HepG2 (cell line): ENCODE measurements at regions not wholly inside any gene's neighbourhood (a gene's known extent, or its start where the extent isn't known, plus 50 kb on each side); places are given as distances from the start of the nearest gene placed in this dataset.

Experiments
- ATAC-seq: fragments of 200-7000 bp; cut with Tn5 transposase; 3 replicates; pipeline ENCODE4 v1.9.1; 2020; ENCODE audit warnings: mild to moderate bottlenecking, moderate library complexity
- BruUV-seq: library from RNA; stranded (reverse); fragments of 400-500 nt; replicated peaks from 2 replicates; lab custom pipeline; 2021; lab: Mats Ljungman, UMichigan
- CTCF ChIA-PET: fragments of 300-600 bp; formaldehyde crosslinking; extraction: SDS; loops from one replicate; lab custom pipeline; 2021; ENCODE audit warnings: low total read pairs, inconsistent platforms, low intra/inter-chr PET ratio; lab: Yijun Ruan, JAX
- POLR2A ChIA-PET: fragments of 350-600 bp; sonication (Branson Sonifier 250); formaldehyde crosslinking; loops from one replicate; lab custom pipeline; 2020; ENCODE audit warnings: antibody characterized with exemption, inconsistent platforms; lab: Yijun Ruan, JAX
- DNase-seq: peaks from one replicate; pipeline ENCODE4 v3.0.0-alpha.2; 2015; ENCODE audit warnings: low spot score
- FAIRE-seq: peaks from 3 replicates; lab custom pipeline; 2011; peaks lifted over from hg19 to GRCh38; lab: Jason Lieb, UNC
- H2AFZ ChIP-seq: one replicate; pipeline ENCODE4 v1.6.1; 2011; ENCODE audit warnings: low read length, inconsistent platforms
- H3K27ac ChIP-seq: fragments of 300-600 bp; 3 replicates; pipeline ENCODE4 v1.8.0; 2011; ENCODE audit warnings: mixed run types, mild to moderate bottlenecking, mixed read lengths, low read length, inconsistent platforms; ENCODE audit not compliant: insufficient read depth; ENCODE audit errors: extremely low read length
- H3K27me3 ChIP-seq, 2 experiments: fragments of 200-600 bp in 1 of 2; 2 replicates in 1 of 2; 3 replicates in 1 of 2; pipeline versions ENCODE4 v1.6.0 to v1.8.0; 2011; ENCODE audit warnings: low read length in 2 of 2, mild to moderate bottlenecking in 2 of 2, moderate library complexity in 2 of 2, inconsistent platforms in 1 of 2; ENCODE audit not compliant: insufficient read depth in 2 of 2, control insufficient read depth in 1 of 2
- H3K36me3 ChIP-seq, 2 experiments: fragments of 200-600 bp in 1 of 2; replicated peaks in 1 of 2; 2 replicates in 1 of 2; 3 replicates in 1 of 2; pipeline versions ENCODE4 v1.5.1 to v1.8.0; 2011; ENCODE audit warnings: low read length in 2 of 2, inconsistent platforms in 1 of 2; ENCODE audit not compliant: insufficient read depth in 2 of 2, control insufficient read depth in 1 of 2
- H3K4me1 ChIP-seq: 2 replicates; pipeline ENCODE4 v1.5.1; 2012; ENCODE audit warnings: low read length, inconsistent platforms; ENCODE audit not compliant: insufficient read depth
- H3K4me2 ChIP-seq: 2 replicates; pipeline ENCODE4 v1.6.0; 2011; ENCODE audit warnings: low read depth, low read length, inconsistent platforms
- H3K4me3 ChIP-seq, 3 experiments: fragments of 200-600 bp in 1 of 3; sonication (generic), shearing (Covaris generic) in 1 of 3; replicated peaks in 1 of 3; 2 replicates each; pipeline ENCODE4 v1.5.1; 2011 to 2016; ENCODE audit warnings: low read length in 3 of 3, inconsistent platforms in 2 of 3, low read depth in 2 of 3, mild to moderate bottlenecking in 2 of 3, control low read depth in 1 of 3, mixed read lengths in 1 of 3; ENCODE audit not compliant: insufficient read depth in 1 of 3
- H3K79me2 ChIP-seq: one replicate; pipeline ENCODE4 v1.6.1; 2011; ENCODE audit warnings: low read length, inconsistent platforms; ENCODE audit not compliant: insufficient read depth
- H3K9ac ChIP-seq: 2 replicates; pipeline ENCODE4 v1.6.0; 2011; ENCODE audit warnings: mild to moderate bottlenecking, low read depth, low read length, inconsistent platforms; ENCODE audit not compliant: insufficient read depth
- H3K9me3 ChIP-seq: 2 replicates; pipeline ENCODE4 v1.5.1; 2012; ENCODE audit warnings: mild to moderate bottlenecking, low read length
- H4K20me1 ChIP-seq: 2 replicates; pipeline ENCODE4 v1.6.0; 2011; ENCODE audit warnings: inconsistent platforms, mild to moderate bottlenecking, low read length, moderate library complexity; ENCODE audit not compliant: insufficient read depth
- AKAP8 ChIP-seq: sonication (generic); formaldehyde crosslinking; IDR thresholded peaks from 2 replicates; pipeline ENCODE4 v1.5.1; 2020; ENCODE audit warnings: mild to moderate bottlenecking, missing genetic modification reagents
- BORCS8-MEF2B ChIP-seq: sonication (generic); formaldehyde crosslinking; IDR thresholded peaks from 2 replicates; pipeline ENCODE4 v1.8.0; 2022; ENCODE audit warnings: mild to moderate bottlenecking, missing genetic modification reagents
- DMTF1 ChIP-seq: sonication (generic); formaldehyde crosslinking; IDR thresholded peaks from 2 replicates; pipeline ENCODE4 v1.4.0; 2020; ENCODE audit warnings: mild to moderate bottlenecking, missing genetic modification reagents
- ETV6 ChIP-seq: sonication (generic); formaldehyde crosslinking; conservative IDR thresholded peaks from 2 replicates; pipeline ENCODE4 v1.4.0; 2020; ENCODE audit warnings: missing genetic modification reagents
- HNRNPL ChIP-seq: fragments of 200-400 bp; formaldehyde crosslinking; IDR thresholded peaks from 2 replicates; pipeline ENCODE4 v1.6.1; 2017; ENCODE audit warnings: mild to moderate bottlenecking, low read depth, low read length
- KLF15 ChIP-seq: sonication (generic); formaldehyde crosslinking; IDR thresholded peaks from 2 replicates; pipeline ENCODE4 v1.8.1; 2023; ENCODE audit warnings: borderline replicate concordance, mild to moderate bottlenecking, inconsistent platforms, missing genetic modification reagents, mixed read lengths
- MXD4 ChIP-seq: IDR thresholded peaks from 2 replicates; pipeline ENCODE4 v1.6.1; 2016; ENCODE audit warnings: mild to moderate bottlenecking, missing biosample characterization, missing genetic modification reagents
- MXI1 ChIP-seq: IDR thresholded peaks from 3 replicates; pipeline ENCODE4 v1.6.1; 2012; ENCODE audit warnings: low read depth, low read length, inconsistent platforms, borderline replicate concordance
- SMAD9 ChIP-seq: sonication (generic); formaldehyde crosslinking; IDR thresholded peaks from 2 replicates; pipeline ENCODE4 v1.5.1; 2020; ENCODE audit warnings: mild to moderate bottlenecking, missing genetic modification reagents
- ZNF326 ChIP-seq: sonication (generic); formaldehyde crosslinking; IDR thresholded peaks from 2 replicates; pipeline ENCODE4 v1.4.0; 2020; ENCODE audit warnings: missing genetic modification reagents, borderline replicate concordance
- ZNF512 ChIP-seq: sonication (generic); formaldehyde crosslinking; IDR thresholded peaks from 2 replicates; pipeline ENCODE4 v1.4.0; 2020; ENCODE audit warnings: mild to moderate bottlenecking, missing genetic modification reagents
- ZNF563 ChIP-seq: sonication (generic); formaldehyde crosslinking; IDR thresholded peaks from 2 replicates; pipeline ENCODE4 v1.8.0; 2022; ENCODE audit warnings: mild to moderate bottlenecking, moderate library complexity, missing genetic modification reagents
- ZNF737 ChIP-seq: sonication (generic); formaldehyde crosslinking; IDR thresholded peaks from 2 replicates; pipeline ENCODE4 v1.5.0; 2020; ENCODE audit warnings: missing genetic modification reagents, mild to moderate bottlenecking, borderline replicate concordance
- WGBS: methylation state at CpG from one replicate; pipeline ENCODE4 v1.1.6; 2017; ENCODE audit warnings: low lambda C conversion rate; 5-methylcytosine and 5-hydroxymethylcytosine counted together
- in situ Hi-C: cut with HindIII; loops from 2 replicates; pipeline ENCODE4 v1.10.0; 2017; ENCODE audit warnings: low pct_unique_long_range_greater_than_20kb; ENCODE audit not compliant: extremely low pct_ligation_motif_present
- intact Hi-C: fragments of 100-400 bp; cut with micrococcal nuclease; formaldehyde crosslinking; loops from one replicate; pipeline ENCODE4 v1.10.0; 2022; ENCODE audit not compliant: unreplicated experiment
- TF ChIP-seq, protein P1 (sequence below): sonication (generic); formaldehyde crosslinking; conservative IDR thresholded peaks from 2 replicates; pipeline ENCODE4 v1.8.0; 2022; ENCODE audit warnings: low read depth, missing genetic modification reagents

GRCh38 chr3:80285388-80285787, 517.6 kb upstream of the ROBO1 start:
- WGBS: 4% methylated on average over 1 of the region's 1 CpG
- no peak overlapping the region for H3K27ac ChIP-seq
- ATAC-seq: no peak
- H3K4me3 ChIP-seq: no peak overlapping the region
- no peaks in the 10 kb centered on the region for H4K20me1 ChIP-seq
- no peak overlapping the region for H3K4me2 ChIP-seq
- ChIA-PET CTCF (no interaction called here), POLR2A (no interaction called here)
- H3K79me2 ChIP-seq: no peaks in the 10 kb centered on the region
- intact Hi-C loops (no loop called here), in situ Hi-C loops (no loop called here)
- no peak for DNase-seq
- no peaks in the 10 kb centered on the region for H3K4me1 ChIP-seq
- no peak for FAIRE-seq
- BruUV-seq: no TSS peak
- H2AFZ ChIP-seq: no peak overlapping the region
- H3K36me3 ChIP-seq: no peaks in the 10 kb centered on the region
- TF ChIP-seq SMAD9 (no peak), ZNF737 (CRISPR knock-in tag) (no peak), HNRNPL (no peak), ZNF563 (CRISPR knock-in tag) (no peak), ZNF326 (CRISPR knock-in tag) (no peak), KLF15 (no peak), BORCS8-MEF2B (CRISPR knock-in tag) (no peak), MXI1 (no peak), DMTF1 (CRISPR knock-in tag) (no peak), AKAP8 (no peak), MXD4 (CRISPR knock-in tag) (no peak), ZNF512 (CRISPR knock-in tag) (no peak), ETV6 (no peak)
- TF ChIP-seq, protein P1, sequence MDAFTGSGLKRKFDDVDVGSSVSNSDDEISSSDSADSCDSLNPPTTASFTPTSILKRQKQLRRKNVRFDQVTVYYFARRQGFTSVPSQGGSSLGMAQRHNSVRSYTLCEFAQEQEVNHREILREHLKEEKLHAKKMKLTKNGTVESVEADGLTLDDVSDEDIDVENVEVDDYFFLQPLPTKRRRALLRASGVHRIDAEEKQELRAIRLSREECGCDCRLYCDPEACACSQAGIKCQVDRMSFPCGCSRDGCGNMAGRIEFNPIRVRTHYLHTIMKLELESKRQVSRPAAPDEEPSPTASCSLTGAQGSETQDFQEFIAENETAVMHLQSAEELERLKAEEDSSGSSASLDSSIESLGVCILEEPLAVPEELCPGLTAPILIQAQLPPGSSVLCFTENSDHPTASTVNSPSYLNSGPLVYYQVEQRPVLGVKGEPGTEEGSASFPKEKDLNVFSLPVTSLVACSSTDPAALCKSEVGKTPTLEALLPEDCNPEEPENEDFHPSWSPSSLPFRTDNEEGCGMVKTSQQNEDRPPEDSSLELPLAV (CRISPR knock-in tag): no peak
- no peaks in the 10 kb centered on the region for H3K27me3 ChIP-seq
- no peak overlapping the region for H3K9ac ChIP-seq
- H3K9me3 ChIP-seq: no peaks in the 10 kb centered on the region
